A549 (cell line): ENCODE measurements at regions not wholly inside any gene's neighbourhood (a gene's known extent, or its start where the extent isn't known, plus 50 kb on each side); places are given as distances from the start of the nearest gene placed in this dataset.

Experiments
- ATAC-seq, 2 experiments: fragments of 200-7000 bp in 1 of 2; fragments of >200 bp in 1 of 2; cut with Nextera tagmentation in 1 of 2; cut with Tn5 transposase in 1 of 2; 3 replicates each; pipeline versions ENCODE4 v1.8.0 to v1.9.1; 2018 to 2020; ENCODE audit warnings: mild to moderate bottlenecking in 1 of 2, moderate library complexity in 1 of 2
- CTCF ChIA-PET: fragments of 300-600 bp; sonication (Branson Sonifier 250); formaldehyde crosslinking; extraction: SDS; loops from one replicate; lab custom pipeline; 2021; ENCODE audit warnings: antibody characterized with exemption, inconsistent platforms; lab: Yijun Ruan, JAX
- POLR2A ChIA-PET: fragments of 350-600 bp; formaldehyde crosslinking; extraction: SDS; loops from one replicate; lab custom pipeline; 2021; ENCODE audit warnings: antibody characterized with exemption, inconsistent platforms; lab: Yijun Ruan, JAX
- DNase-seq, 2 experiments: peaks; one replicate each; pipeline versions ENCODE4 v3.0.0 to v3.0.0-alpha.2; 2011 to 2016; ENCODE audit warnings: low read depth in 1 of 2, low spot score in 1 of 2
- FAIRE-seq: peaks from 2 replicates; lab custom pipeline; 2011; peaks lifted over from hg19 to GRCh38; lab: Jason Lieb, UNC
- H3K27ac ChIP-seq, 2 experiments: fragments of >200 bp; sonication (Bioruptor Twin); formaldehyde crosslinking; 3 replicates each; pipeline ENCODE4 v1.5.1; 2016 to 2017
- H3K4me1 ChIP-seq: fragments of >200 bp; sonication (Bioruptor Twin); formaldehyde crosslinking; 3 replicates; pipeline ENCODE4 v1.6.1; 2016
- H3K4me2 ChIP-seq: fragments of >200 bp; sonication (Bioruptor Twin); formaldehyde crosslinking; 3 replicates; pipeline ENCODE4 v1.6.1; 2016
- H3K4me3 ChIP-seq: fragments of >200 bp; sonication (Bioruptor Twin); formaldehyde crosslinking; 3 replicates; pipeline ENCODE4 v1.5.1; 2016
- H3K9me3 ChIP-seq: fragments of >200 bp; sonication (Bioruptor Twin); formaldehyde crosslinking; 3 replicates; pipeline ENCODE4 v1.6.1; 2016
- BHLHE40 ChIP-seq: IDR thresholded peaks from 2 replicates; pipeline ENCODE4 v1.6.1; 2012; ENCODE audit warnings: low read depth, low read length, inconsistent platforms
- CBX8 ChIP-seq: fragments of 200-600 bp; sonication (generic); IDR thresholded peaks from 2 replicates; pipeline ENCODE4 v1.6.1; 2016
- CEBPB ChIP-seq, 2 experiments: fragments of >200 bp in 1 of 2; sonication (Bioruptor Twin) in 1 of 2; formaldehyde crosslinking in 1 of 2; IDR thresholded peaks; 2 replicates each; pipeline ENCODE4 v1.6.1; 2012 to 2016
- CHD2 ChIP-seq: fragments of 150-350 bp; IDR thresholded peaks from 2 replicates; pipeline ENCODE4 v1.6.1; 2014; ENCODE audit warnings: low read length; ENCODE audit not compliant: partially characterized antibody
- CHD4 ChIP-seq: fragments of 200-600 bp; sonication (generic); IDR thresholded peaks from 2 replicates; pipeline ENCODE4 v1.6.1; 2016; ENCODE audit warnings: antibody characterized with exemption, mild to moderate bottlenecking, borderline replicate concordance
- EHF ChIP-seq: fragments of 250-450 bp; sonication (Bioruptor Pico); IDR thresholded peaks from 2 replicates; pipeline ENCODE4 v1.5.0; 2020; ENCODE audit warnings: mild to moderate bottlenecking
- ESRRA ChIP-seq: fragments of 150-350 bp; IDR thresholded peaks from 2 replicates; pipeline ENCODE4 v1.6.1; 2014; ENCODE audit warnings: mild to moderate bottlenecking, low read length, borderline replicate concordance
- FOSL2 ChIP-seq, 2 experiments: fragments of 450-650 bp in 1 of 2; fragments of >200 bp in 1 of 2; sonication (Bioruptor Twin) in 1 of 2; formaldehyde crosslinking; IDR thresholded peaks; 2 replicates each; pipeline versions ENCODE4 v1.5.0 to v1.6.1; 2016 to 2020; ENCODE audit warnings: mild to moderate bottlenecking in 1 of 2, moderate library complexity in 1 of 2
- HEYL ChIP-seq: fragments of 250-450 bp; sonication (Bioruptor Pico); IDR thresholded peaks from 2 replicates; pipeline ENCODE4 v1.8.0; 2021; ENCODE audit warnings: mild to moderate bottlenecking, moderate library complexity
- JUNB ChIP-seq: fragments of >200 bp; sonication (Bioruptor Twin); formaldehyde crosslinking; IDR thresholded peaks from 2 replicates; pipeline ENCODE4 v1.6.1; 2016
- MYC ChIP-seq: IDR thresholded peaks from 2 replicates; pipeline ENCODE4 v1.6.1; 2012; ENCODE audit warnings: mild to moderate bottlenecking, inconsistent platforms, low read length, improper control_type of control experiment, borderline replicate concordance
- NFE2L2 ChIP-seq: fragments of 150-350 bp; conservative IDR thresholded peaks from 2 replicates; pipeline ENCODE4 v1.6.1; 2014; ENCODE audit warnings: low read length
- RAD21 ChIP-seq, 2 experiments: fragments of >200 bp in 1 of 2; sonication (Bioruptor Twin) in 1 of 2; formaldehyde crosslinking in 1 of 2; IDR thresholded peaks in 1 of 2; conservative IDR thresholded peaks in 1 of 2; 2 replicates in 1 of 2; 3 replicates in 1 of 2; pipeline ENCODE4 v1.6.1; 2012 to 2018; ENCODE audit warnings: inconsistent platforms in 1 of 2
- RARB ChIP-seq: fragments of 250-450 bp; sonication (Bioruptor Pico); IDR thresholded peaks from 2 replicates; pipeline ENCODE4 v1.8.0; 2021; ENCODE audit warnings: mild to moderate bottlenecking, moderate library complexity
- RFX5 ChIP-seq: fragments of 450-650 bp; IDR thresholded peaks from 2 replicates; pipeline ENCODE4 v1.7.1; 2014; ENCODE audit warnings: antibody characterized with exemption, mild to moderate bottlenecking, moderate library complexity
- TFCP2L1 ChIP-seq: fragments of 250-450 bp; sonication (Bioruptor Pico); IDR thresholded peaks from 2 replicates; pipeline ENCODE4 v1.5.0; 2021; ENCODE audit warnings: mild to moderate bottlenecking
- TP53 ChIP-seq: fragments of 250-450 bp; sonication (Bioruptor Pico); IDR thresholded peaks from 2 replicates; pipeline ENCODE4 v1.5.0; 2021; ENCODE audit warnings: mild to moderate bottlenecking, moderate library complexity
- ZFP36 ChIP-seq: fragments of 450-650 bp; IDR thresholded peaks from 2 replicates; pipeline ENCODE4 v1.6.1; 2014; ENCODE audit warnings: borderline replicate concordance; ENCODE audit not compliant: partially characterized antibody
- ZNF302 ChIP-seq: fragments of 250-450 bp; sonication (Bioruptor Pico); IDR thresholded peaks from 2 replicates; pipeline ENCODE4 v1.9.0; 2021; ENCODE audit warnings: inconsistent platforms, mild to moderate bottlenecking, moderate library complexity
- ZSCAN20 ChIP-seq: fragments of 250-450 bp; sonication (Bioruptor Pico); IDR thresholded peaks from 2 replicates; pipeline ENCODE4 v1.8.0; 2022; ENCODE audit warnings: mild to moderate bottlenecking, moderate library complexity
- WGBS: methylation state at CpG from one replicate; pipeline ENCODE4 v1.1.6; 2017; ENCODE audit errors: missing lambda C conversion rate; 5-methylcytosine and 5-hydroxymethylcytosine counted together
- TF ChIP-seq, protein P1 (sequence below): IDR thresholded peaks from 2 replicates; pipeline ENCODE4 v1.6.1; 2012; ENCODE audit warnings: low read depth, borderline replicate concordance
- TF ChIP-seq, protein P2 (sequence below): IDR thresholded peaks from 2 replicates; pipeline ENCODE4 v1.6.1; 2012
- TF ChIP-seq, protein P3 (sequence below): fragments of >200 bp; sonication (Bioruptor Twin); formaldehyde crosslinking; IDR thresholded peaks from 3 replicates; pipeline ENCODE4 v1.5.1; 2016
- TF ChIP-seq, protein P4 (sequence below): fragments of 250-450 bp; sonication (Bioruptor Pico); IDR thresholded peaks from 2 replicates; pipeline ENCODE4 v1.5.0; 2021; ENCODE audit warnings: mild to moderate bottlenecking, moderate library complexity, borderline replicate concordance
- TF ChIP-seq, protein P5 (sequence below): IDR thresholded peaks from 2 replicates; pipeline ENCODE4 v1.6.1; 2012

DNA sequence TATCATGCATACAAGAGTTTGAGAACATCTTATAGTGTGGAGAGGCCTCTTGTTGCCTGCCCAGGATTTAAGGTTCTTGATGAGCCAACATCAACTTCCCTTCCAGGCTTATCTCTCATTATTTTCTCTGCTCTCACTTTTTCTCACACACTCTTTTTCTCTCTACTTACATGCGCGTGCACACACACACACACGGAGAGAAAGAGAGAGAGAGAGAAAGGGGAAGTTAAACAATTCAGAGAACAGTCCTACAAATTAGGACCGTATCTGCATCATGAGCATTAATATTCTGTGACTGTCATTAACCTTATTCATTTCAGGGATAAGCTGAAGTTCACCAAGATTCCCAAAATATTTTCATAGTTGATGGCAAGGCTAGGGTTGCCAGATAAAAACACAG lies 269.0 kb downstream of the ZNF621 start:
- CTCF ChIA-PET, result no interaction called here
- 79% methylated on average over 4 of the region's 4 CpGs for WGBS
- no peak for FAIRE-seq
- Histone ChIP-seq H3K9me3 (no peaks in the 10 kb centered on the region), H3K4me2 (no peak overlapping the region), H3K4me3 (no peak overlapping the region), H3K4me1 (no peaks in the 10 kb centered on the region), H3K27ac (no peak overlapping the region)
- POLR2A ChIA-PET, result no interaction called here
- no peak for ATAC-seq
- no peak for TF ChIP-seq ZNF302
- TF ChIP-seq RFX5, result no peak
- TF ChIP-seq EHF (CRISPR knock-in tag), result no peak
- no peak for TF ChIP-seq NFE2L2
- TF ChIP-seq, protein P1, sequence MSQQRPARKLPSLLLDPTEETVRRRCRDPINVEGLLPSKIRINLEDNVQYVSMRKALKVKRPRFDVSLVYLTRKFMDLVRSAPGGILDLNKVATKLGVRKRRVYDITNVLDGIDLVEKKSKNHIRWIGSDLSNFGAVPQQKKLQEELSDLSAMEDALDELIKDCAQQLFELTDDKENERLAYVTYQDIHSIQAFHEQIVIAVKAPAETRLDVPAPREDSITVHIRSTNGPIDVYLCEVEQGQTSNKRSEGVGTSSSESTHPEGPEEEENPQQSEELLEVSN, result no peak
- TF ChIP-seq, protein P2, sequence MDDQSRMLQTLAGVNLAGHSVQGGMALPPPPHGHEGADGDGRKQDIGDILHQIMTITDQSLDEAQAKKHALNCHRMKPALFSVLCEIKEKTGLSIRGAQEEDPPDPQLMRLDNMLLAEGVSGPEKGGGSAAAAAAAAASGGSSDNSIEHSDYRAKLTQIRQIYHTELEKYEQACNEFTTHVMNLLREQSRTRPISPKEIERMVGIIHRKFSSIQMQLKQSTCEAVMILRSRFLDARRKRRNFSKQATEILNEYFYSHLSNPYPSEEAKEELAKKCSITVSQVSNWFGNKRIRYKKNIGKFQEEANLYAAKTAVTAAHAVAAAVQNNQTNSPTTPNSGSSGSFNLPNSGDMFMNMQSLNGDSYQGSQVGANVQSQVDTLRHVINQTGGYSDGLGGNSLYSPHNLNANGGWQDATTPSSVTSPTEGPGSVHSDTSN, result no peak
- TF ChIP-seq MYC, result no peak
- TF ChIP-seq, protein P3, sequence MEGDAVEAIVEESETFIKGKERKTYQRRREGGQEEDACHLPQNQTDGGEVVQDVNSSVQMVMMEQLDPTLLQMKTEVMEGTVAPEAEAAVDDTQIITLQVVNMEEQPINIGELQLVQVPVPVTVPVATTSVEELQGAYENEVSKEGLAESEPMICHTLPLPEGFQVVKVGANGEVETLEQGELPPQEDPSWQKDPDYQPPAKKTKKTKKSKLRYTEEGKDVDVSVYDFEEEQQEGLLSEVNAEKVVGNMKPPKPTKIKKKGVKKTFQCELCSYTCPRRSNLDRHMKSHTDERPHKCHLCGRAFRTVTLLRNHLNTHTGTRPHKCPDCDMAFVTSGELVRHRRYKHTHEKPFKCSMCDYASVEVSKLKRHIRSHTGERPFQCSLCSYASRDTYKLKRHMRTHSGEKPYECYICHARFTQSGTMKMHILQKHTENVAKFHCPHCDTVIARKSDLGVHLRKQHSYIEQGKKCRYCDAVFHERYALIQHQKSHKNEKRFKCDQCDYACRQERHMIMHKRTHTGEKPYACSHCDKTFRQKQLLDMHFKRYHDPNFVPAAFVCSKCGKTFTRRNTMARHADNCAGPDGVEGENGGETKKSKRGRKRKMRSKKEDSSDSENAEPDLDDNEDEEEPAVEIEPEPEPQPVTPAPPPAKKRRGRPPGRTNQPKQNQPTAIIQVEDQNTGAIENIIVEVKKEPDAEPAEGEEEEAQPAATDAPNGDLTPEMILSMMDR, result no peak
- TF ChIP-seq RAD21 (conservative IDR thresholded peaks at IDR 0.05 in 1 of 2, IDR thresholded peaks at IDR 0.05 in 1 of 2), result no peak
- no peak for TF ChIP-seq JUNB
- TF ChIP-seq CBX8, result no peak
- TF ChIP-seq TP53, result no peak
- no peak for TF ChIP-seq ZSCAN20 (CRISPR knock-in tag)
- TF ChIP-seq CHD4, result no peak
- TF ChIP-seq ZFP36, result no peak
- no peak for TF ChIP-seq CHD2
- no peak for TF ChIP-seq BHLHE40
- no peak for TF ChIP-seq ESRRA
- no peak for TF ChIP-seq TFCP2L1 (CRISPR knock-in tag)
- DNase-seq, result no peak

DNA sequence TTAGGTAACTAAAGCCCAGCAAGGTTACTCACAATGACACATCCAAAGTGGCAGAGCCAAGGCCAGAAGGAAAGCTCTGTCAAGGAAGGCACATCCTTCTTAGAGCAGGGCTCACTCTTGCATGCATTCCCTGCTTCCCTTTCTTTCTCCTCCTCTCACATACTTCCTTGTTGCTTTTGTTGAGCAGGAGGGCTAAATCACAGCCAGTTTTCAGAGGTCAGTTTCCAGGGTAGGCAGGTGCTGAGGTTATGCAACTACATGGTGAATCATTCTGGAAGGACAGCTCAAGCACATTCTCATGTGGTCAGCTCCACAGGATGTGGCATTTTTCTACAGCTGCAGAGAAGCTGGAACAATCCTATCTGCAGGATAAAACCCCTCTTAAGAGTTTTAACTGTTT lies 275.6 kb downstream of the ZNF621 start:
- Histone ChIP-seq H3K9me3 (no peaks in the 10 kb centered on the region), H3K4me1 (peaks cover 10% of the 10 kb centered on the region; the same call in 2 of the 3 replicates)
- peak; percentile 72 to 89 for ATAC-seq
- TF ChIP-seq CHD2 (no peak), CEBPB (IDR thresholded peaks at IDR 0.05) (peak; percentile 26 to 82; a peak in 2 of 4 replicates), RARB (CRISPR knock-in tag) (no peak), RAD21 (conservative IDR thresholded peaks at IDR 0.05 in 1 of 2, IDR thresholded peaks at IDR 0.05 in 1 of 2) (no peak), ZFP36 (no peak), HEYL (no peak), FOSL2 (IDR thresholded peaks at IDR 0.05) (peak; percentile 21; the same call in 1 of the 2 replicates), FOSL2 (CRISPR knock-in tag; IDR thresholded peaks at IDR 0.05) (peak; percentile 31; the same call in 1 of the 2 replicates)
- TF ChIP-seq, protein P4, sequence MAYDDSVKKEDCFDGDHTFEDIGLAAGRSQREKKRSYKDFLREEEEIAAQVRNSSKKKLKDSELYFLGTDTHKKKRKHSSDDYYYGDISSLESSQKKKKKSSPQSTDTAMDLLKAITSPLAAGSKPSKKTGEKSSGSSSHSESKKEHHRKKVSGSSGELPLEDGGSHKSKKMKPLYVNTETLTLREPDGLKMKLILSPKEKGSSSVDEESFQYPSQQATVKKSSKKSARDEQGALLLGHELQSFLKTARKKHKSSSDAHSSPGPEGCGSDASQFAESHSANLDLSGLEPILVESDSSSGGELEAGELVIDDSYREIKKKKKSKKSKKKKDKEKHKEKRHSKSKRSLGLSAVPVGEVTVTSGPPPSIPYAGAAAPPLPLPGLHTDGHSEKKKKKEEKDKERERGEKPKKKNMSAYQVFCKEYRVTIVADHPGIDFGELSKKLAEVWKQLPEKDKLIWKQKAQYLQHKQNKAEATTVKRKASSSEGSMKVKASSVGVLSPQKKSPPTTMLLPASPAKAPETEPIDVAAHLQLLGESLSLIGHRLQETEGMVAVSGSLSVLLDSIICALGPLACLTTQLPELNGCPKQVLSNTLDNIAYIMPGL, result no peak
- TF ChIP-seq, protein P5, sequence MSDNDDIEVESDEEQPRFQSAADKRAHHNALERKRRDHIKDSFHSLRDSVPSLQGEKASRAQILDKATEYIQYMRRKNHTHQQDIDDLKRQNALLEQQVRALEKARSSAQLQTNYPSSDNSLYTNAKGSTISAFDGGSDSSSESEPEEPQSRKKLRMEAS, result peak; percentile 45; the same call in 1 of the 2 replicates
- TF ChIP-seq, all 56 proteins: peak for 3
- CTCF ChIA-PET, result no interaction called here
- POLR2A ChIA-PET, result interaction anchor here (1.0 kb wide), 1 partner anchor 398 kb away, joined by 3 read pairs; the partner anchor contains the start of gene CTNNB1
- Histone ChIP-seq H3K4me2 (peak overlapping the region; percentile 36; the same call in 2 of the 3 replicates), H3K4me3 (no peak overlapping the region), H3K27ac (peak overlapping the region; percentile 35 to 66; a peak in 4 of 6 replicates)
- FAIRE-seq (no peak), DNase-seq (peak; percentile 9 to 43)
